NCI-H1105 treated with DMSO at 0.1 percent for 48 hours (cell line): ENCODE measurements at regions not wholly inside any gene's neighbourhood (a gene's known extent, or its start where the extent isn't known, plus 50 kb on each side); places are given as distances from the start of the nearest gene placed in this dataset.

ENCODE experiments used
- DNase-seq: peaks from one replicate; lab custom pipeline; 2025; lab: John Stamatoyannopoulos, UW

DNA sequence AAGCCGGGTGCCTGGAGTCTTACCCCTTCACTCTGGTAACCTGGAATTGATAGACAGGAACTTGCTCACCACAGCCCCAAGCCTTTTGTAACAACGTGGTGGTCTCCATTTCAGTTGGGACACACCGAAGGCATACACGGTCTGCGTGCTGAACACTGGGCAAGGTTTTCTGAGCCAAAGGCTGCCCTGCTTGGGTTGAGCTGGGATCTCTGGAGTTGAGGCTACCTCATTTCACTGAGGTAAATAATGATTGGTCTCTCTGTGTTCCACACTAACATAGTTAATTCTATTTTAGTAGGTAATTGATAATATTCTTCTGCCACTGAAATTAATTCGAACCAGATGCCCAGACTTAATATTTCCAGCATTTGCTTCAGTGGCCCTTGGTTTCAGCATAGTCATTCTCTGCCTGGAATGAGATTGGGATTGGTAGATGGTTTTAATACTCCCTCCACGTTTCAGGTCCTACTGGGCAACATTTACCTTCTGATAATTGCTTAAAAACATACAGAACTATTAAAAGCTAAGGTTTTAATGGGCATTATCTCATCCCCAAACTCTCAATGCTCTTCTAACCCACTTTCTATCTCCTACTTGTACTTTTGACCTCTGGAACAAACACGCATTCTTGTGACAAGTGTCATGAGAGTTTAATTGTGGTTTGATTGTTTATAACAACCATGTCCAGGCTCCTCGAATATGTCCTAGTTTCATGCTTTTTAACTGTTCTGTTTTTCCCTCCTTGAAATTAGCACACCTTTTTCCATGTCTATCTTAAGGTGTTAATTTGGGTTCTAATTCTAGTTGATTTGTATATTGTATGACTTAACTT lies 202.3 kb upstream of the KLF6 start:
- no peak for DNase-seq

DNA sequence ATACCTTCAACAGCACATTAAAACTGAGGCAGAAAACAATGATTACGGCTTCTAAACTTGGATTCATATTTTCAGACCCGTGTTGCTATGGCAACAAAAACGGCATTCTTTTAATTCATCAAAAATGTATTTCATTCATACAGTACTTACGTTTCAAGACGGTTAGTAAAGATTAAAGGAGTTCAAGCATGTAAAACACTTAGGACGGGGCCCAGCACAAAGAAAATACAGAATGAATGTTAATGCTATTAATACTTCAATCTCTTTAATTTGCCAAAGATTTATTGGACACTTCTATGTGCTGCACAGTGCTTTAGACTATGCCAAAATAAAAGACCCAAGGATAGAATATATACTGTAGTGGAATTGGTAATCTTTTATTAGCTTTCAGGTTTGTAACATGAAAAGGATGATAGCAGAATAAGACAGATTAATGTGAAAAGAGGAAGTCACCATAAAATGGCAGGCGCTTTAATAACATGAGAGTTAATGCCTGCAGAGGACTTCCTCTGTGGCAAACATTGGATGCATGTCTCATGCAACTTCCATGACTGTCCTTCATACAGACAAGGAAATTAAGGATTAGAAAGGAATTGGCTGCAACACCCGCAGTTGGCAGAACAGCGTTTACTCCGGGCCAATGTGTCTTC lies 201.6 kb upstream of the KLF6 start:
- DNase-seq = no peak

DNA sequence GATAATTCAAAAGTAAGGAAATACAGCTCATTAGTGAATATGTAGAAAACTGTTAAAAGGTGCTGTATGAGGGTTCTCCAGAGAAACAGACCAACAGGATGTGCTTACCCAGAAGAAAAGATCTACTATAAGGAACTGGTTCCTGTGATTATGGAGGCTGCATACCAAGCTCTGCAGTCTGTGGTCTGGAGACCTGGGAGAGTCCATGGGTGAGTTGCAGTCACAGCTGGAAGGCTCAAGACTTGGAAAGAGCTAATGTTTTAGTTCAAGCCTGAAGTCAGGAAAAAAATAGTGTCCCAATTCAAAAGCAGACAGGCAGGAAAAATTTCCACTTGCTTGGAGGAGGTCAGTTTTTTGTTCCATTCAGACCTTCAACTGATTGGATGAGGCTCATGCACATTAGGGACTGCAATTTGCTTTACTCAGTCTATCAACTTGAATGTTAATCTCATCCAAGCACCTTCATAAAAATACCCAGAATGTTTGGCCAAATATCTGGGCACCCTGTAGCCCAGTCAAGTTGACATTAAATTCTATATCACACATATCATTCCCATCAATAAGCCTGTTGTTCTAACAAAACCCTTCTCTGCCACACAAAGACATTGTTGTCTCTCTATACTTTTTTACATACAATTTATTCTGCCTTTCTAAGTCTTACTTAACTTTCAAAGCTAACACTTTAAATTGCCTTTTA lies 197.9 kb upstream of the KLF6 start:
- DNase-seq = no peak

DNA sequence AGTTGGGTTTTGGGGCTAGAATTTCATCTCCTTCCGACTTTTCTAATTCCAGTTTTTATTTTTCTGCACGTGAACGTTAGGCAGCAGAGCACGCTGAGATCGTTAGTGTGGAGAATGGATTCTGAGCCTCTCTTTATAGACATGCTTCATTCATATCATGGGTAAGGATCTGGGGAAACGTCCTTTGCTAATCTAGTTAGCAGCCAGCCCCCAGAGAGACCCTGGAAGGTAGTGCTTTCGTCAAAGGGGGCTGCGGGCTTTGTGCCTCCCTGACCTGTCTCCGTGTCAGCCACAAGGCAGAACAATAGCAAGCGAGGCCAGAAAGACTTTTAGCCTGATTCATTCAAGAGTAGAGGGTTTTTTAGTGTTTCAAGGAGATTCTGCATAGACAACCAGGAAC lies 196.3 kb upstream of the KLF6 start:
- no peak for DNase-seq

DNA sequence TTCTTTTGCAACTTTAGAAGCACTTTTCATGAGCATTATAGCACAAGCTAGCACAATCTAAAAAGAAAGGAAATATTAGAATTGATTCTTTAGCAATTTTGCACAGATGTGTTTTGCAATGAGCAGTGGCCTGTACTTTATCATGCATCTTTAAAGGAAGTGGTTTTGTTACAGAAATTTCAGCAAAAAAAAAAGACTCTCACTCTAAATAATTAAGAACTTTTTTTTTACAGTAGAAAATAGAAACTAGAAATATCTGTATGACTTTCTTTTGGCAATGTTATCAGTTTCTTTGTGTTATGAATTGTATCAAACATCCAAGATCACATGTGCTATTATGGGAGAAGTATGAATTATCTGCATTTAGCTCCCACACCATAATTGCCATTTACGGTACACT lies 195.7 kb upstream of the KLF6 start:
- no peak for DNase-seq

DNA sequence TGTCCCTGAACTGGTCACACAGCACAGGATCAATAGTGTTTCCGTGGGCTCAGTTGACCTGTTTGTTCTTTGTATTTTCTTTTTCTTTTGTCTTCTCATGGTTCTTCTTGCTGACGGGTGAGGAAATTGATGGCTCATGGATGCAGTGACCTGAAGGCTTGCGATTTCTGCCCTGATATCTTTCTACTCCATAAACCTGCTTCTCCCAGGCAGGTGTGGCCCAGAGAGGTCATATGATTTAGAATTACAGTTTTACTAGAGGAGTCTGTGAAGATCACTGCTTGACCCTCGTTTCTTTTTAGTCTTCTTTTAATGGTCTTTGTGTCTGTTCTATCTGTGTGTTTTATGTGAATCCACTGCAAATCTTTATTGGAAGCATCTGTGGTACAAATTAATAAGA lies 195.1 kb upstream of the KLF6 start:
- no peak for DNase-seq

DNA sequence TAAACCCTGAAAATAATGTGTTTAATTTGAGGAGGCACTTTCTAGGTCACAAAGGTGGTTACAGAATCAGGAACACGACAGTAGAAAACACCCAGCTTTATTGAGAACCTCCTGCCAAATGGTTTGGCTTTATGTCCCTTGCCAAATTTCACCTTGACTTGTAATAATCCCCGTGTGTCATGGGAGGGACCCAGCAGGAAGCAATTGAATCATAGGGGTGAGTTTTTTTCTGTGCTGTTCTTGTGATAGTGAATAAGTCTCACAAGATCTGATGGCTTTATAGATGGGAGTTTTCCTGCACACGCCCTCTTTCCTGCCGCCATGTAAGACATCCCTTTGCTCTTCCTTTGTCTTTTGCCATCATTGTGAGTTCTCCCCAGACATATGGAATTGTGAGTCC lies 193.8 kb upstream of the KLF6 start:
- DNase-seq = no peak

DNA sequence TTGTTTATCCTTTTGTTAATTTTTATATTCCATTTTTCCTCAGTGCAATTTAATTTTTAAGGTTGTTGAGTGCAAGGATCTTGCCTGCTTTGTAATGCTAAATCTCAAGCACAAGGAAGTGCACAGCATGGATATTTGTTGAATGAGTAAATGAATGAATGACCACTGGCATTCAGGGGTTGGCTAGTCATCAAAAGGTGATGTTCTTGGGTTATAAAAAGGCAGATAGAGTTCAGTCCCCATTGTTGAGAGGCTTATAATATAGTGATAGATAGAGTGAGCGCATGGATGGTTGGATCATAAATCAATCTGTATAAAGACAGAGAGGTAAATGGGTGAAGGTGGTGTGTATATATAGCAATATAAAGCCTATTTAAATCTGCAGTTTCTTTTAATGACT lies 193.2 kb upstream of the KLF6 start:
- DNase-seq = no peak

DNA sequence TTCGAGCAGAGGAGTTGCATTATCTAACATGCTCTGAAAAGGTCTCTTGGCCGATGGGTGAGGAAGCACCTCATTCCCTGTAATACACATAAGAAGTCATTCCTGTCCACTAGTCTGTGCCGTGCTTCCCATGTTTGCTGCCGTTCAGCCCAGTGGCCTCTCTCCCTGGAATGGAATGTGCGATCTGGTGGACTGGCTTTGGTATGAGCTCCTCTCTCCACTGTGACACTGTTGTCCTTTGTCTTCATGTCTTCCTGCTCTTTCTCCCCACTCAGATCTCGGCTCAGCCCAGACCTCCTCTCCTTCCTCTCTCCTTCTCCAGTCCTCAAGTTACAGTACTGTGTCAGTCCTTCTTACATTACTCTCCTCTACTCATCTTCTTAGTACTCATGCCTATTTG lies 192.8 kb upstream of the KLF6 start:
- DNase-seq = no peak

DNA sequence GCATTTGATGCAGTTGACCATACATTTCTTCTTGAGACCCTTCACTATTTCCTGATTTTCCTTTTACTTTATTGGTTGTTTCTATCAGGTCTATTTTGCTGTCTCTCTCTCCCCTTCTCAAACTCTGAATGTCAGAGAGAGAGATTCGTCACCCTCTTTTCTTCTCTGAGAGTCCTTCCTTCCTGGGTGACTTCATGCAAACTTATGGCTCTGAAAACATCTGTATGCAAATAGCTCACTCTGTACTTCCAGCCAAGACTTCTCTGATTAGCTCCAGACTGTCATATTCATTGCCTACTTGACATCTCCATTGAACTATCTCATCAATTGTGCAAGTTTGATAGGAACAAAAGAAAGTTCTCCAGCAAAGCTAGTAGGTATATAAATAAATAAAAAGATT lies 191.7 kb upstream of the KLF6 start:
- no peak for DNase-seq

DNA sequence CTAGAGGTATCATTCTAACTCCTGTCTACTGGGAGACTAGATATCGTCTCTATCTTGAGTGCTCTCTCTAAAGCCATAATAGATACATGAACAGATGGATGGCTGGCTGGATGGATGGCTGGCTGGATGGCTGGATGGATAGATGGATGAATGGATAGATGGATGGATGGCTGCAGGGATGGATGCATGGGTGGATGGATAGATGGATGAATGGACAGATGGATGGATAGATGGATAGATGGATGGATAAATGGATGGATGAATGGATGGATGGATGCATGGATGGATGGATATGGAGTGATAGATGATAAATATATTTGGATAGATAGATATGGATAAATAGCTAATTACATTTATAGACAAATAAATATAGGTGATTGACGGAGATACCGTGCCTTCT lies 191.2 kb upstream of the KLF6 start:
- no peak for DNase-seq

DNA sequence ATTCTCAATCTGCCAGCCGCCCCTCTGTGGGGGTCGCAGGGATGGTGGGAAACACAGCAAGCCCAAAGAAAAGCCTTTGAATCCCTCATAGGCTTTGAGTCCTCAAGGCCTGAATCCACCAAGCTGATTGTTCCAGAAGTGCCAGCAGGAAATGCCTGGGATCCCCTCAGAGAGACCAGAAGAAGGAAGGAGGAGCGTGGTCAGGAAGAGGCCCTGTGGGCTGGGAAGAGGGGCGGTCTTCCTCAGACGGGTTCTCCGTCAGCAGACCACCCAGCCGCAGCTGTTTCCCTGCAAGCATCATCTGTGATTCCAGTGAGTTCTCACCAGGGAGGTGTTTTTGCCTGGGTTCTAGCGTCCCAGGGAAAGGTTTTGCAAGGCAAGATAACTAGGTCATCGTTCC lies 190.0 kb upstream of the KLF6 start:
- no peak for DNase-seq

DNA sequence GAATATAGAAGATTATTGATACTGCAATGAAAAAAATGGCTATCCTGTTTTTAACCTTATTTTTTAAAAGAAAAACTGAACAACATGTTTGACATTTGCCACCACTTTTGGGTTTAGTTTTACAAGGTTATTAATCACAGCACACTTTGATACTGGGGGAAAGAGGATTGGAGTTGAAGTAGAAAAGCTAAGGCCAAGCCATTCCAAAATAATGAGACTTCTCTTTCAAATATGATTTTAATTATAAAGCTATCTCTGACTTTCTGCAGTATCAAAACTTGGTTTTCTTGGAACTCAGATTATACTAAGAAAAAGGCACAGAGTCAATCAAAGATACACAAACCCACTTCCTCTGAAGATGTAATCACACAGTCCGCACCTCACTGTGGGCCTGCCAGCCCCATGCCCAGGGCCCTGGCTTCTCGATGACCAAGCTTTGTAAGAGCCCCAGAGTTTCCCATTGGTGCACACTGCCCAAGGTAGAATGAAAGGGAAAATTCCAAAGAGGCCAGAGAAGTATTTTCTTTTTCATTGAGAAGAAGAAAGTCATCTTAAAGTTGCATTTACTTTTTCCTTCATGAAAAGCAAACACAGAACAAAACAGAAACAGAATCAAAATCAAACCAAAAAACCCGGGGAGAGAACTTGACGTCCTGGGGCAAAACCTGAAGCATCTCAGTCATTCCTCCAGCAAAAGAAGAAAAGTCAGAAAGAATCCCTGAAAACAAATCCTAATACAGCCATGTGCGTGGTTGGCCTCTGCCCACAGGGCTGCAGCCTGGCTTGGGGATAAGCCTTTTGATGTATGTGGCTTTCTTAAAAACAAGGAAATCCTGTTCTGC lies 187.7 kb upstream of the KLF6 start:
- no peak for DNase-seq

DNA sequence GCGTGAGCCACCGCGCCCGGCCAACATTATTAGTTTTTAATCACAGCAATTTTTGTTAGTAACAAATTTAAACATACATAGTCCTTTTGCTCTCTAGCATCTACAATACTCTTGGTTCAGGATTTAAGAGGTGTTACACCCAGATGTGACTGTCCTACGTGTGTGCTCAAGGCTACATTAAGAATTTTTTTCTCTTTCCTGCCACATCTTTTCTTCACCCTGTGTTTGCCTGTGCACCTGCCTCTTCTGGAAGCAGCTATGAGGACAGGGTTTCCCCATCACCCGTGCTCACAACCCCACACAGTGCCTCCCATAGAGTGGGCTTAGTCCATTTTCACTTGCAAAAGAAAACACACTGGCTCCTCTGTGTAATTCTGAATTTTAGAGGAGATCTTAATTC lies 186.7 kb upstream of the KLF6 start:
- no peak for DNase-seq

DNA sequence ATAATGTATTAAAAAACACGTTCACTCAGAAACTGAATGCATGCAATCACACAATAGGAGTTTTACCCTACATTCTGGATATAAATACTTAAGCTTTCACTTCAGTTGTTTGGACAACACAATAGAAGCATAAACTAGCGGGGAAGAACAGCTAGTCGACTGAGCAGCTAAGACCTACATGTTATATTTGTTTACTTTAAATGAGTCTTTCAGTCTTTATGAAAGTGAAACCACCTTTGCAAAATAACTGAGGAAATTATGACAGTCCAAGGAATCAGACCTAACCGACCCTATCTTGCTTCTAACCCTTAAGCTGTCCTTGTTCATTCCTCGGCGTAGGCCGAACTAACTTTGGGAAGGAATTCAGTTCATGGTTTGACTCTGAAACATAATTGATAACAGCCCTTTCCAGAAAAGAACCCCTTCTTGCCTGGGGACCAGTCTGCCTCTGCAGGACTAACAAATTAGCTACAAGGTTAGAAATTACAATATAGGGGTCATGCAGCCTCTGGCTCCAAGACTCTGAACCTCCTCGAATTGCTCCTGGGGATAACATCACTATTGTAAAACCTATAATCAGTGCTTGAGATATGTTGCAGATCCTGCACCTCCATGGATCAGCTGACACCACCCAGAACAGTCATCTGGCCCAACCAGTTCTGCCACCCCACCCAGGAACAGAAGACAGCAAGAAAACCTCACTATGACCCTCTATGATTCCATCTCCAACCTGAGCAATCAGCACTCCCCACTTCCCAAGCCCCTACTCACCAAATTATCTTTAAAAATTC lies 185.1 kb upstream of the KLF6 start:
- DNase-seq = no peak

DNA sequence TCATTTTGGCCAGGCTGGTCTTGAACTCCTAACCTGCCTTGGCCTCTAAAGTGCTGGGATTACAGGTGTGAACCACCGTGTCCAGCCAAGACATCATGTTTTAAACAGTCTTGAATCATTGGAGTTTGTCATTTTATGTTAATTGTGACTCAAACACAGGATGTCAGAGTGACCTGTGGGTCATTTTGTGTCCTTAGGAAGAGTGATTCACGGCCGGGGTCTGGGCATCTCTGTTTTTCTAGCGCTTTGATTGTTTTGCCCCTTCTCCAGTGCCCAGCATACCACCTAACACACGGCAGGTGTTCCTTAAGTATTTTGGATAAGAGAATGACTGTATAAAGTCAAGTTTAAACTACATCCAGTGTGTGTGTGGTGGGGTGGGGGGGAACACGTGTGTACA lies 183.7 kb upstream of the KLF6 start:
- DNase-seq = no peak

DNA sequence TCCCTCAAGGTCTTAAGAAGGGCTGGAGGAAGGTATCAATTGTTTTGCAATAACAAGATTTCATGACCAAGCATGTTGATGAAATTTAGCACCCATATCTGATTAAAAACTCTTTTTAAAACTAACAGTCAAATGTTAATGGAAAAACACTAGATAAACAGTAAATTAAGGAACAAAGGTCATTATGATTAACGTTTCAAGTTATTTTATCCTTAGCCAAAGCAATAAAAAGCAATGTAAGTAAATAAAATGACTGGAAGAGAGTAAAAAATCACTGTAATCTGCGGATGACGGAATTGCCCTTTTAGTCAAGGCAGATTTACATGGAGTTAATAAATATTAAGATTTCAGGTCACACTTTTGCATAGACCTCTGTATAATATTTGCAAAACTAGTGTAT lies 179.5 kb upstream of the KLF6 start:
- DNase-seq = no peak

DNA sequence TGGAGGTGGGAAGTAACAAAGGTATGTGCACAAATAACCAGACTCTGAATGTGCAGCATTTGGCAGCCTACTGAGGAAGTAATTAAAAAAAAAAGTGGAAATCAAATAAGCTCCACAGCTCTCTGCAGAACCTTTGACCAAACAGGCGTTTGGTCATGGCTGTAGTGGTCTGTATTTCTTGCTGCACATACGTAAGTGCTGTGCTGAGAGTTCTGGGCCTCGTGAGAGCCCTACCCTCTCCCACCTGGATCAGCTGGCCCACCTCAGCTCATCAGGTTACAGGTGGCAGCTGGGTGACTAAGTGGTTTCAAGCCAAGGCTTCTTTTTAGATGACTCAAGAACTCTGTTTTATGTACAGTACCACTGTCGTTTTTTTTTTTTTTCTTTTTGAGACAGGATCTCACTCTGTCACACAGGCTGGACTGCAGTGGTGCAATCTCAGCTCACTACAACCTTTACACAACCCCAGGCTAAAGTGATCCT lies 178.2 kb upstream of the KLF6 start:
- DNase-seq = no peak

DNA sequence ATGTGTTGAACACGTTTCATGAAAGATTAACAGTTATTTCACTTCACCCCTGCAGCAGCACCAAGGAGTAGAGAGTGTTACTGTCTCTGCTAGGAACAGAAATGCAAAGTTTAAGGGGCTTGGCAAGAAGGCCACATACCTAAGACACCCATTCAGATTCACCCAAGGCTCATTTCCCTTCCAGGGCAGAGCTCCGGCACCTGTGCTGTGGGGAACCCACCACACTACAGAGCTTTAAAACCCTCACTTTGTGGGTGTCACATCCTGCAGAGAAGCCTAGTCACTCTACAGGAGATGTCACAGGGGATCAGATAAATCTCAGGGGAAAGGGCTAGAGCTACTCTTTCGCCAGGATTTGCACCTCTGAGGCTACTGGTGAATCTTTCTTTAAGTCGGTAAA lies 176.1 kb upstream of the KLF6 start:
- DNase-seq = no peak

DNA sequence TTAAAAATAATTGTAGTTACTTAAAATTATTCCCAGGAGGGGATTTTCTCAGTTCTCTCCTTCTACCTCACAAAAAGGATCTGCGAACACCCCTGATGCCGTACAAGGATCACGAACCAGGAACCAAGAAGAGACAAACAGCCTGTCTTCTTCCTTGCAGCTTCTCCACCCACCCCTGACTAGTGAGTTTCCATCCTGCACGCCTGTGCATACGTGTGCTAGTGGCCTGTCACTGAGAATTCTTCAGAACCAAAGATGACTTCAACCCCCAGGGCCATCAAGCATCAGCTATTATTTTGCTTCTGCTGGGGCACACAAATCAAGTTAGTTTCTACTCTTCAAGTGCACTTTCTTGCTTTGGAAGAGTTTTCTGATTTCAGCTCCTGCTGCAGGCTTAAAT lies 175.5 kb upstream of the KLF6 start:
- no peak for DNase-seq
